ENCODE measurements at regions not wholly inside any gene's neighbourhood (a gene's known extent, or its start where the extent isn't known, plus 50 kb on each side); places are given as distances from the start of the nearest gene placed in this dataset.
A peak's percentile ranks its signal among the peaks of the same experiment; 100 is the strongest.
"Not testable (repeated sequence)": the region's sequence is repeated elsewhere in the genome, so short reads cannot be mapped to it uniquely, and the experiment has no call there.

GRCh38 chr6:142637624-142638351 lies 307.2 kb downstream of the HIVEP2 start:
- DNase-seq, result no peak

- DNase-seq, result peak; percentile 59
Measured at GRCh38 chr6:142642651-142643050, 302.3 kb downstream of the HIVEP2 start.

DNA sequence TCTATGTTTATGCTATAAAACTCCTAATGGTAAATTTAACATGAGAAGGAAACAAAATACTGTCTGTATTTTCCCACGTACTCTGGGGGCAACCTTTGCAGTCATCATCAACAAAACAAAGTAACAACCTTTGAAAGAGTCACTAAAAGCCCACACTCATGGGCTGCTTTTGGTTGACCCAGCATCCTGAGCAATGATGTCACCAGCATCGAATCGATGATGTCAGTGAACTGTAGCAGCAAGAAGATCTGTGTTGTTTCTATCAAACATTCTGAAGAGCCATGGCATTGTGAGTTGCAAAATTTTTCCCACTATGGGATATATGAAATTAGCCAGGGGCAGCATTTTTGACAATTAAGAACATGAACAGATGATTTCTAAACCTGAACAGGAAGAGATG lies 300.1 kb downstream of the HIVEP2 start:
- DNase-seq, result no peak

- no peak for DNase-seq
Measured at GRCh38 chr6:142645663-142646062, 299.3 kb downstream of the HIVEP2 start.

GRCh38 chr6:142647449-142648035 lies 297.4 kb downstream of the HIVEP2 start:
- no peak for DNase-seq

DNA sequence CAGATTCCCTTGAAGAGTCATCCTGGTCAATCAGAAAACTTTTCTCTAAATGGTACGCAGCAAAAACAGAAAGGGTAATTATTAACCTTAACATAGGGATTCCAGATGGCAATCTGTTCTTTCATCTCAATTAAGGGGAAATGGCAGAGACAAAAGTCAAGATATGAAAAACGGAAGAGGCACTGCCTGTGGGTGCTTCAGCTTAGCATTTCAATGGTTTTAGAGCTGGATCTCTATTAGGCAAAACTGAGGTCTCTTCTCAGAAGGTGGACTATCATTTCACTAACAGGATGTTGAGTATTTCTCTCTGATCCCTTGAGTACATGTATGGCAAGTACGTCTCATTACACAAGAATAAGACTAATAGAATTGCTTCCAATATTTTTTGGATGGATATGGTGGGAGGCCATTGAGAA lies 296.9 kb downstream of the HIVEP2 start:
- no peak for DNase-seq

DNA sequence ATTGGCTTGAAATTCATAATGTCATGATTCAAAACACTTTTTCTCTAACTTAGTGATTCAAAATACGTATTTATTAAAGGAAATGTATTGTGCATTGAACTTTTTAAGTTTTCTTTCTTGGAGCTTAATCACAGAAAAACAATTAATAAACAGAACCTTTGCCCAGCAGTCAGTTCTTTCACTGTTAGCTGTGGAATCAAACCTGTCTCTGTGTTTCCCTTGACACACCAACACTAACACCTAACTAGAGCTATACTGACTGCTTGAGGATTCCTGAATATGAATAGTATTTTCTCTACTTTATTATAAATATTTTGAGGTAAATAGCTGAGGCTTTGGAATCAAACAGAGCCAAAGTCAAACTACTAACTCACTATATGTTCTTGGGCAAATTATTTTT lies 296.4 kb downstream of the HIVEP2 start:
- no peak for DNase-seq

GRCh38 chr6:142649438-142650234 lies 295.3 kb downstream of the HIVEP2 start:
- DNase-seq, result not testable (repeated sequence)

DNA sequence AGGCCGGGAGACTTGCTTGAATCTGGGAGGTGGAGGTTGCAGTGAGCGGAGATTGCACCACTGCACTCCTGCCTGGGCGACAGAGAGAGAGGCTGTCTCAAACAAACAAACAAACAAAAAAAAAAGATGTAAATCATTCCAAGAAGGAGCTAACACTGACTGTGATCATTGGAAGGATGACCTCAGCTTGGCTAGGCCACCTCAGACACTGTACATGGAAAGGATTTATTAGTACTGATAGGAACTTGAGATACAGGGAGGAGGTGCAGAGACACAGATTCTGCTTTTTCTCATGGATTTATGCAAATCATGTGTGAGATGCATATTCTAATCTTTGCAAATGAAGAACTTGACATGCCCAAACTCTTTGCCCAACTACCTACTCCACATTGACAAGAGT lies 293.6 kb downstream of the HIVEP2 start:
- no peak for DNase-seq

DNA sequence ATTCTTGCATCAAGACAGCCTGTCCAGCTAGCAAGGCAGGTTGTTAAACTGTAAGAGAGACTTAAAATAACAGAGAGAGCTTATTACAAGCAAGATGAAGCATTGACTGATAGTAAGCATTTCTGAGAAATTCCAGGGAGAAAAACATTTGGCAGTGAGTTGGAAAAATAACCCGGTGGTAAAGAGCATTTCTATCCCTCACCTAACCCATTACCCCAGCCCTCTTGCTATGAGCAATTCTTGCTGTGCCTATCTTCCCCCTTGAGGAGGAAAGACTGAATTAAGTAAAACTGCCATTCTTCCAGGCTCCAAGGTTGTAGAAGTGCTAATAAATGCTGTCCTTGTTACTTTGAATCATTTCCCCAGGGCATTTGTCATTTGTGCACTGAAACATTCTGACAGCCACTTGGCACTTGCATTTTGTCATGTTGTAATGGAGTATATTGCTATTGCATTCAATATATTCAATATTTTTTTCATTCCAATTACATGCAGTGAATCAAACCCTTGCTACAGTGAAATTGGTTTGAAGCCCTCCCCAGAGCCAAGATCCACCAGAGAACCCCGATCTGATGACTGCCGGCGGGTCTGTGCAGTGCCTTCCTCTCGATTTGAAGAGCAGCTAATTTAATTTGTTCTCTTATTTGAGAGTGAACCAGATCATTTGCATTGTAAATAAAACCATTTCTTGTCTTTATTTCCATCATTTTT lies 291.1 kb downstream of the HIVEP2 start:
- DNase-seq, result no peak

DNA sequence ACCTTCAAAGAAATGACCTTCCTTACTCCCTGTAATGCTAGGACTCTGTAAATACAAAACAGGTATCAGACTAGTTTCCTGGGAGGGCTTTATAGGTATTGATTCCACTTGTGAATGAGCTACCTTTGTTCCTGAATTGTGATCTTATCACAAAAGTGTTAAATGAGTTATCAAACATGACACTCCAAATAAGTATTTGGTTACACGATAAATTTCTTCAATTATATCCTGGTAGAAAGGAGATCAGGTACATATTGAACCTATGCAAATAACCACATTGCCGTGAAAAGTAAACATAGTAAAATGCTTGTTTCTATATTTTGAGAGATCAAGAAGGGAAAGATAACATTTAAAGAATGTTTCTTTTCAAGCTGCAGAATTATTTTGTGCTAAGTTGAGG lies 285.3 kb downstream of the HIVEP2 start:
- no peak for DNase-seq

GRCh38 chr6:142665393-142665792 lies 279.6 kb downstream of the HIVEP2 start:
- no peak for DNase-seq

DNA sequence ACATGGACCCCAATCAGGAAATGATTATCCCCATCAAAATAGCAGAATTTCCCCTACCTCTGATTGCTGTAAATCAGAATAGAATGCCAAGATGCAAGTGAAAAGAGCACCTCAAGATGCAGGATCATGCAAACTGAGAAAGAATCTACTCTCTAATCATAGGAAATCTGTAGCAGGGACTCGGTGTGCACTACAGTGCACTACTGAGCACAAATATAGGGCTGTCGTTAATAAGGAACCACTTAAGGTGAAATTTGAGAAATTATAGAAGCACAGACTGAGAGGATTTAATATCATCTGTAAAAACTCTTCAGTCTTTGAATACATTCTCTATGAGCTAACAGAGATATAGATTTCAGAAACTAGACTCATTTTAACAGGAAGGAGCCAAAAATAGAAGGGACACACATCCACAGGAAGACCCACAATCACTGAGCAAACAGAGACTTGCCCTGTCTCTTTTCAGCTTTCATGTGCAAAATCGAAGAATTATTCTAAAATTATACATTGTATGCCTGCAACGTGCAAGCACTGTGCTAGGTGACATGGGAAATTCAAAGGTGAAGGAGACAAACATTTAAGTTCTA lies 278.3 kb downstream of the HIVEP2 start:
- DNase-seq, result no peak

DNA sequence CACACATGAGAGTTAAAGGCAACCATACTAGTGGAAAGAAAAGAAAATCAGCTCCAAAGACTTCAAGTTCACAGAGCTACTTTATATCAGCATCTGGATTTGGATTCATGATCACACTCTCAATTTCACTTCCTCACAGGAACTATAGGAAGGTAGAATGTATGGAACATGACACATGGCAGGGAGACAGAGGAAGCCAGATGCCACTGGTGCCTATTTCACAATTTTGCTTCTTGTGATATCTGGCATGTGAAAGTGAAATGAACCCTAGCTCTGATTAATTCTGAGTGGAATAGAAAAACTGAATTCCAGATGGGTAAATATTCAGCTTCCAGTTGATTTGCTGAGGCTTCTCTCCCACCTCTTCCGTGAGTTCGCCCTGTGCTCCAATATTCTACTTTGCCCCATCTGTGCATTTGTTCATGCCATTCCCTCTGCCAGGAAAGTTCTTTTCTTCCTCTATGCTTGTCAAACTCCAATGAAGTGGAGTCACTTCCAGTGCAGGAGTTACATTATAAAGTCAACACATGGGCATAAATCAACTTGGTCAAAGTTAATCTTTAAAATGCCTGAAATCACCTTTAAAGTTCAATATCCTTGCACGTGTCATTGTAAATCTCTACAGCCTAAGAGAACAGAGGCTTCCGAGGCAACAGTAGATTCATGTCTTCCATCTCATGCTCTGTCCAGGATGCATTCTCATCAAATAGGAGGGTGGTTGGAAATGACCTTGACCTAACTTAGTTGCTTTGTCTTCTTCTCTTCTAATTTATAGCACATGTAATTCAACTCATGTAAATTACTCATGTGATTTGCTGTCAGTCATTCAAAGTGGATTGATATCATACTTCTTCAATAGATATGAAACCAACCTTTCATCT lies 275.3 kb downstream of the HIVEP2 start:
- DNase-seq, result no peak

DNA sequence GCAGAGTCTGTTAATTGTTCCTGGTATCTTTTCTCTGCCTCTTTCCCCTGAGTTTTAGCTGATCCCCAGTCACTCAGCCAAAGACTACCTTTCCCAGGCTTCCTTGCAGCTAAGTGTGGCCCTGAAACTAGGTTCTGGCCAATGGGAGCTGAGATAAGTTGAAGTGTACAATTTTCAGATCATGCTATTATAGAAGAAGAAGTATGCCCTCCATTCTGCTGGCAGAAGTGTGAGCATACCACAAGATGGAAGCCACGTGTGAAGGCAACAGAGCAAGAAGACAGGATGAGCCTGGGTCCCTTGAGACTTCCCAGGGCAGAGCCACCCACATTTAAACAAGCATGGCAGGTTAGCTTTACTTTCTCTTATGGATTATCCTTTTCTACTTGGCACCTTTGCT lies 273.2 kb downstream of the HIVEP2 start:
- DNase-seq, result no peak

GRCh38 chr6:142675517-142675916 lies 269.5 kb downstream of the HIVEP2 start:
- DNase-seq, result no peak

- DNase-seq, result no peak
Measured at GRCh38 chr6:142676027-142676443, 268.9 kb downstream of the HIVEP2 start.

DNA sequence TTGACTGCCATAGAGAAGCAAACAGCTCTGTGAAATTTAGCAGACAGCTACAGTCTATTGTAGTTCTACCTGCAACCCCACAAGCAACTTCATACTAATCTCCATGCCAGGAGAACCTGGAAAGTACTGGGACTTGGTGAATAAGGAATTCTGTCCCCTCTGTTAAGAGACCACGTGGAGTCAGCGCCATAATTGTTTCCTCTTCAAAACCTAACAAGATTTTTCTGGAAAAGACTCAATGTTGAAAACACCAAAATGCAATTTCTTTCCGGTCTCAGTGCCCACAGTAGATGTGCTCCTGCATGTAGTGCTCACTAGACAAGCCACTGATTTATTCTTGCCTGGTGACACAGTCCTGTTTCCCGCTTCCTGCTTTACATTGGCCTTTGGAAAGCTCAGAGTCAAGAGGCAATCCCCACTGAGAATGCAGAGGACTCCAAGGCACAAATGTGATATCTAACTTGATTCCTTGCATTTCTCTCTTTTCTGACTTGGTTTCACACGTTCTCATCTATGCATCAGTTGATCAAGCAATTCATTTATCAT lies 268.3 kb downstream of the HIVEP2 start:
- DNase-seq, result no peak

DNA sequence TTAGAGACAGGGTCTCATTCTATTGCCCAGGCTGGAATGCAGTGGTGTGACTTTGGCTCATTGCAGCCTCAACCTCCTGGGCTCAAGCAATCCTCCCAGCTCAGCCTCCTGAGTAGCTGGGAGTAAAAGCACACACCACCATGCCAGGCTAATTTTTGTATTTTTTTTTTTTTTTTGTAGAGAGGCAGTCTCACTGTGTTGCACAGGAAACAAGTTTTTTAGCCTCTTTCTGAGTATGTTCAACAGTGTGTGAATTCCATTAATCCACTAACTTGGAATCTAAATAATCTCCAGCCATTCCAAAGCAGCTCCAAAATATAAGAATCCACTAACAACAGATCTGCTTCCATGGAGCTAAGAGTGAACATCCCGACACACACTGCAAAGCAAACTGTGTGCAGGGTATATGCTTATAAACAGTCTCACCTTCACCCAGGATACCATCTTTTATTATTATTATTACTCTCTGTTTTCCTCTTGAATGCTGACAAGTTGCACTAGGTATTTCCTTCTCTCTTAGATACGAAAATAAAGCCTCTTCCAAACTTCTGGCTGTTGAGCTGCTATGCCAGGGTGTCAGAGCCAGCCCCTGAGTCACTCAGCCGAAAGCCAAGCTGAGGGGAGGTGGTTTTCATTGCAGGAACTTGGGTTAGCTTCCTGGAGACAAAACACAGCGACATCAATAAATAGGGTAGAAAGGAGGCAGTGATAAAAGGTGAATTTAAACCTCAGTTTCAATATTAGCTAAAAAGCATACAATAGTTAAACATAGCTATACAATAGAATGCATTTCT lies 264.9 kb downstream of the HIVEP2 start:
- peak; percentile 31 for DNase-seq

GRCh38 chr6:142681099-142681498 lies 263.9 kb downstream of the HIVEP2 start:
- no peak for DNase-seq

DNA sequence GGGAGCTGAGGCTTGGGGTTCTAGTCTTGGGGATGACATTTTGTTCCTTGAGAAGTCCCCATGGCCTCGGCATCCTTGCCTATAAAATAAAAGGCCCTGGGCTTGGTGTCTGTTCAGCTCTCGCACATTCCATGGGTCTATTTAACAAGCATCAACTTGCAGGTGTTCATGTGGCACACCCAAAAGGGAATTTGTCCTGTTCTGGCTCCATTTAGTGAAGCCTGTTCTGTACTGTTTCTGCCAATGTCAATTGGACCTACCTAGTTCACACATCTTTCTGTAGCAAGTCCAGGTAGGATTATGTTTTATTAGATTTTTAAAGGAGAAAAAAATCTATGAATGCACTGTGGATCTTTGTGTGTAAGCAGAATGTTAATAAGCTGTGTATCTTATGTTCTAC lies 262.0 kb downstream of the HIVEP2 start:
- no peak for DNase-seq
